ENCODE measurements at regions not wholly inside any gene's neighbourhood (a gene's known extent, or its start where the extent isn't known, plus 50 kb on each side); places are given as distances from the start of the nearest gene placed in this dataset.

DNA sequence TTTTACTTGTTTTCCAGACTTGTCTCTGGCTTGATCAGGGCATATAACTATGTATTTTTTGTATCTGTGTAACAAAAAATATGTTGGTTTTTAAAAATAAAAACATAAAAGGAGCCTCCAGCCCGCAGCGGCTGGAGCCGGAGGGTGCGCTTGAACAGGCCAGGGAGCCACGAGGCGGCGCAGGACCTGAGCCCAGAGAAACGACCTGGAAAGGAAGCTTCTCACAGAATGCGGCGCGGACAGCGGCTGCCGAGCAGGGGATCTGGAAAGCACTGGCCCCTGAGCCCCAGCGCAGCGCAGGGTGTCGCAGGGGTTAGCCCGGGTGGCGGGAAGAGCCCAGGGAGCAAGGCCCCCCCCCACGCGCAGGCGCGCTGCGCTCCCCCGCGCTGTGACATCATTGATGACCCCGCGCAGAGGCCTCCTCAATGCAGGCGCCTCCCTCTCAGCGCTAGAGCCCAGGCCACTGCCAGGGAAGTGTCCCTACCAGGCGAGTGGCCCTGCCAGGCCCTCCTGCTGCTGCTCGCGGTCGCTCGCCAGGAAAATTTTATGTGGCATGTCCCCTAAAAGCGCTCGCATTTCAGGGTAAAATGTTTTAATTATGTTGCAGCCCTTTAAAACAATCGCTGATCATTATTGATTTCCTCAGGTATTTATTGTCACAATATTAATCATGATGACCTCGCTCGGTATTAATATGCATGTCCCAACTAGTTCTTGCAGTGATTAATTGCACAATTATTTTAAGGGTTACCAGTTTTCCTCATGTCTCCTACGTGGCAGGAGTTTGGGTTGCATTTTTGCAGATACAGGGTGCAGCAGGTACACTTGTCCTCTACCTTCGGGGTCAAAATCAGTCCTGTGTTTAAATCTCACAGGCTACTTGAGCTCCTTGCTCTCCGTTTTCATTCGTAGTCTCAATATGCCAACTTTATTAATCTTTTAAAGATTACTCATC is 134.2 kb downstream of the USP22 start:
- TF ChIP-seq KAT7 (CRISPR knock-in tag; IDR thresholded peaks at IDR 0.05; ENCODE audit: borderline replicate concordance) = no peak
- TF ChIP-seq PTBP1 (IDR thresholded peaks at IDR 0.05; ENCODE audit: low read depth, low read length) = no peak
- no peak for TF ChIP-seq FOXA3 (CRISPR knock-in tag; conservative IDR thresholded peaks at IDR 0.05 in 1 of 2, IDR thresholded peaks at IDR 0.05 in 1 of 2)
- 0 out of 2 replicates have a peak, but pooled peaks have one; percentile 24 for TF ChIP-seq JUND (IDR thresholded peaks at IDR 0.05; ENCODE audit: borderline replicate concordance, low read depth, low read length)
- TF ChIP-seq JUND (tag; IDR thresholded peaks at IDR 0.05; ENCODE audit: borderline replicate concordance, low read depth, low read length) = no peak; the same call in 2 of the 3 replicates
- 0 out of 2 replicates have a peak, but pooled peaks have one; percentile 39 for TF ChIP-seq POLR2A (conservative IDR thresholded peaks at IDR 0.05)
- no peak for TF ChIP-seq EZH2 (IDR thresholded peaks at IDR 0.05; ENCODE audit: borderline replicate concordance, low read depth, low read length)
- no peak for TF ChIP-seq MAFK (IDR thresholded peaks at IDR 0.05; ENCODE audit: low read length)
- TF ChIP-seq, protein P1, sequence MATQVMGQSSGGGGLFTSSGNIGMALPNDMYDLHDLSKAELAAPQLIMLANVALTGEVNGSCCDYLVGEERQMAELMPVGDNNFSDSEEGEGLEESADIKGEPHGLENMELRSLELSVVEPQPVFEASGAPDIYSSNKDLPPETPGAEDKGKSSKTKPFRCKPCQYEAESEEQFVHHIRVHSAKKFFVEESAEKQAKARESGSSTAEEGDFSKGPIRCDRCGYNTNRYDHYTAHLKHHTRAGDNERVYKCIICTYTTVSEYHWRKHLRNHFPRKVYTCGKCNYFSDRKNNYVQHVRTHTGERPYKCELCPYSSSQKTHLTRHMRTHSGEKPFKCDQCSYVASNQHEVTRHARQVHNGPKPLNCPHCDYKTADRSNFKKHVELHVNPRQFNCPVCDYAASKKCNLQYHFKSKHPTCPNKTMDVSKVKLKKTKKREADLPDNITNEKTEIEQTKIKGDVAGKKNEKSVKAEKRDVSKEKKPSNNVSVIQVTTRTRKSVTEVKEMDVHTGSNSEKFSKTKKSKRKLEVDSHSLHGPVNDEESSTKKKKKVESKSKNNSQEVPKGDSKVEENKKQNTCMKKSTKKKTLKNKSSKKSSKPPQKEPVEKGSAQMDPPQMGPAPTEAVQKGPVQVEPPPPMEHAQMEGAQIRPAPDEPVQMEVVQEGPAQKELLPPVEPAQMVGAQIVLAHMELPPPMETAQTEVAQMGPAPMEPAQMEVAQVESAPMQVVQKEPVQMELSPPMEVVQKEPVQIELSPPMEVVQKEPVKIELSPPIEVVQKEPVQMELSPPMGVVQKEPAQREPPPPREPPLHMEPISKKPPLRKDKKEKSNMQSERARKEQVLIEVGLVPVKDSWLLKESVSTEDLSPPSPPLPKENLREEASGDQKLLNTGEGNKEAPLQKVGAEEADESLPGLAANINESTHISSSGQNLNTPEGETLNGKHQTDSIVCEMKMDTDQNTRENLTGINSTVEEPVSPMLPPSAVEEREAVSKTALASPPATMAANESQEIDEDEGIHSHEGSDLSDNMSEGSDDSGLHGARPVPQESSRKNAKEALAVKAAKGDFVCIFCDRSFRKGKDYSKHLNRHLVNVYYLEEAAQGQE (IDR thresholded peaks at IDR 0.05; ENCODE audit: borderline replicate concordance) = peak; percentile 31; the same call in 1 of the 2 replicates
- TF ChIP-seq, protein P1 (CRISPR knock-in tag; IDR thresholded peaks at IDR 0.05; ENCODE audit: low read depth) = no peak
